ENCODE measurements at regions not wholly inside any gene's neighbourhood (a gene's known extent, or its start where the extent isn't known, plus 50 kb on each side); places are given as distances from the start of the nearest gene placed in this dataset.

DNA sequence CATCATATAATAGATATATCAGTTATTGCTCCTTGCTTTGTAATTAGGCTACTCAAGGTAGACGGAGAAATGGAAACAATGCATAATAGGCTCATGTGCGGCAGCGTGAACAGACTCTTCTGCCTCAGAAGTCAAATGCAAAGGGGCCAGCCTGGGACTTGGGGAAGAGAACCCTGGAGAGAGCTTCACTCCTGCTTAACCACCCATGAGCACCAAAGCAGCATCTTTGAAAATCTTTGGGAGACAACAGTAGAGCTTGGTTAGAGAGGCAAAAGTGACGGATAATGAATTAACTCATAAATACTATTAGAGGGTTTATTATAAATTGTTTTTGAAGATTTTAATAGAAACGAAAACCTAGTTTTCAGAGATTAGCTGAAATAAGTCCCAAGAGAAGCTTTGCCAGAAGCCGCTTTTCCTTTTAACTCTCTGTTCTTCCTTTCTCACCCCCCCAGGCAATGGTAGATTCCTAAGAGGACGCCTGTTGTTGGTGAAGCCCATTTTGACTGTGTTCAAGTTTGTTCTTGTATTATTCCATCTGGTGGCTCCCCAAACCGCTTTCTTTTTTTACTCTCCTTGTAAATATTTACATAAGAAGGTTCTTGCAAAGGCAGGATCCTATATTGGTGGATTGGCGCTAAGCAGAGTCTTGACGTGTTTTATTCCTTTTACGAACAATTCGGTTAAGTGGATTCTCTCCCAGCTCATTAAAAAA is 196.0 kb upstream of the TPRG1 start:
- TF ChIP-seq CTCF (conservative IDR thresholded peaks at IDR 0.05) (no peak), EZH2 (IDR thresholded peaks at IDR 0.05; ENCODE audit: low read depth) (no peak)
